Embryonic facial prominence (tissue), 1 donor: ENCODE measurements at regions not wholly inside any gene's neighbourhood (a gene's known extent, or its start where the extent isn't known, plus 50 kb on each side); places are given as distances from the start of the nearest gene placed in this dataset.

Experiments
- DNase-seq: peaks from one replicate; pipeline ENCODE4 v3.0.0-alpha.2; 2016; ENCODE audit errors: extremely low spot score

- DNase-seq: no peak
Measured at GRCh38 chr6:121823437-121823851, 388.0 kb downstream of the GJA1 start.

- DNase-seq: no peak
Measured at GRCh38 chr6:121826156-121826810, 390.8 kb downstream of the GJA1 start.

GRCh38 chr6:121828146-121828886 is 392.9 kb downstream of the GJA1 start:
- DNase-seq: no peak

- DNase-seq: no peak
Measured at GRCh38 chr6:121830736-121831135, 395.3 kb downstream of the GJA1 start.

- DNase-seq: no peak
Measured at GRCh38 chr6:121835662-121836061, 400.2 kb downstream of the GJA1 start.

GRCh38 chr6:121837545-121838229 is 402.2 kb downstream of the GJA1 start:
- DNase-seq: no peak

GRCh38 chr6:121838842-121839241 is 403.4 kb downstream of the GJA1 start:
- no peak for DNase-seq

GRCh38 chr6:121839896-121840295 is 404.4 kb downstream of the GJA1 start:
- DNase-seq: no peak

- no peak for DNase-seq
Measured at GRCh38 chr6:121844898-121845297, 409.5 kb downstream of the GJA1 start.

GRCh38 chr6:121847806-121848522 is 412.5 kb downstream of the GJA1 start:
- DNase-seq: no peak

GRCh38 chr6:121848523-121849255 is 413.2 kb downstream of the GJA1 start:
- DNase-seq: no peak

- DNase-seq: no peak
Measured at GRCh38 chr6:121849477-121849876, 414.0 kb downstream of the GJA1 start.

GRCh38 chr6:121851056-121851455 is 415.6 kb downstream of the GJA1 start:
- DNase-seq: no peak

- no peak for DNase-seq
Measured at GRCh38 chr6:121853686-121854085, 418.2 kb downstream of the GJA1 start.

GRCh38 chr6:121855521-121855920 is 420.1 kb downstream of the GJA1 start:
- DNase-seq: no peak

GRCh38 chr6:121856296-121856695 is 420.9 kb downstream of the GJA1 start:
- DNase-seq: no peak

GRCh38 chr6:121857551-121857950 is 422.1 kb downstream of the GJA1 start:
- no peak for DNase-seq

- DNase-seq: no peak
Measured at GRCh38 chr6:121858310-121858709, 422.9 kb downstream of the GJA1 start.

- no peak for DNase-seq
Measured at GRCh38 chr6:121858986-121859385, 423.5 kb downstream of the GJA1 start.

GRCh38 chr6:121865811-121866210 is 430.4 kb downstream of the GJA1 start:
- no peak for DNase-seq

GRCh38 chr6:121867095-121867494 is 431.6 kb downstream of the GJA1 start:
- no peak for DNase-seq

- no peak for DNase-seq
Measured at GRCh38 chr6:121868206-121868605, 432.8 kb downstream of the GJA1 start.
